OCI-LY3 (cell line): ENCODE measurements at regions not wholly inside any gene's neighbourhood (a gene's known extent, or its start where the extent isn't known, plus 50 kb on each side); places are given as distances from the start of the nearest gene placed in this dataset.

Experiments used
- CTCF ChIP-seq: fragments of 200-600, 300-600 bp; sonication (generic); IDR thresholded peaks from 2 replicates; pipeline ENCODE4 v1.5.1; 2014; ENCODE audit warnings: antibody characterized with exemption, low read length, low read depth
- EZH2phosphoT487 ChIP-seq: fragments of 200-600 bp; shearing (Covaris generic); IDR thresholded peaks from 2 replicates; pipeline ENCODE4 v1.6.1; 2018; ENCODE audit warnings: antibody characterized with exemption, mixed run types, low read depth

- TF ChIP-seq EZH2phosphoT487 = no peak
- no peak for TF ChIP-seq CTCF
These were observed 75.2 kb downstream of the INSIG1 start for GRCh38 chr7:155372782-155373358.
